ENCODE measurements at regions not wholly inside any gene's neighbourhood (a gene's known extent, or its start where the extent isn't known, plus 50 kb on each side); places are given as distances from the start of the nearest gene placed in this dataset.

DNA sequence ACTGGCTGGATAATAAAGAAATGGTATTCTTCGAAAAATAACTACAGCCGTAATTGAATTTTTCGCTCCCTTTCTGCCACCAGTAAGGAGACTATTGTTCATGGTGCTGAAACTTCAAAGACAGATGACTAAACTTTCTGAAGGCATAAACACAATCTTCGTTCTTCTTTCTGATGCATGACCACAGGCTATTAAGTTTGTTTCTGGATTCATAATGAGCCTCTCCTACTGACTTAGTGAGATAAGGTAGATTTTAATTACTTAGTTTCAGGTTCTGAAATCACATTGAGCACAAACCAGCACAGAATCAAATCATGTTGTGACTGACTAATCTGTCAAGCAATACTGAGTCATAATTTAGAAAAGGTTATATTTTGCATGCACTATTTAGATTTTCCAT, 441.8 kb upstream of the CCNG1 start:
- H3K9me3 ChIP-seq (ENCODE audit: control extremely low read depth in 1 of 3, control insufficient read depth in 2 of 3, insufficient read depth in 1 of 3, low read length in 2 of 3), result no peaks in the 10 kb centered on the region
- H3K4me3 Mint-ChIP-seq, result no peak overlapping the region
- no peak overlapping the region for H2AFZ ChIP-seq (ENCODE audit: insufficient read depth, low read depth, low read length, poor library complexity, severe bottlenecking)
- H3K9me3 Mint-ChIP-seq (ENCODE audit: insufficient read depth), result no peaks in the 10 kb centered on the region
- POLR2A ChIA-PET, result no interaction called here
- H3K4me1 ChIP-seq (ENCODE audit: control insufficient read depth in 2 of 2, insufficient read depth in 2 of 2, low read length in 2 of 2), result no peaks in the 10 kb centered on the region
- ATAC-seq (ENCODE audit: low read depth) (no peak), DNase-seq (no peak)
- no peaks in the 10 kb centered on the region for H3K27me3 Mint-ChIP-seq
- H3K79me2 ChIP-seq (ENCODE audit: control insufficient read depth, insufficient read depth, low read length), result no peaks in the 10 kb centered on the region
- no peaks in the 10 kb centered on the region for H3K4me1 Mint-ChIP-seq
- H3K4me2 ChIP-seq (replicated peaks; ENCODE audit: low read depth, low read length, poor library complexity, severe bottlenecking), result no peak overlapping the region
- intact Hi-C loops (cut with micrococcal nuclease), result no loop called here
- TF ChIP-seq, protein P1, sequence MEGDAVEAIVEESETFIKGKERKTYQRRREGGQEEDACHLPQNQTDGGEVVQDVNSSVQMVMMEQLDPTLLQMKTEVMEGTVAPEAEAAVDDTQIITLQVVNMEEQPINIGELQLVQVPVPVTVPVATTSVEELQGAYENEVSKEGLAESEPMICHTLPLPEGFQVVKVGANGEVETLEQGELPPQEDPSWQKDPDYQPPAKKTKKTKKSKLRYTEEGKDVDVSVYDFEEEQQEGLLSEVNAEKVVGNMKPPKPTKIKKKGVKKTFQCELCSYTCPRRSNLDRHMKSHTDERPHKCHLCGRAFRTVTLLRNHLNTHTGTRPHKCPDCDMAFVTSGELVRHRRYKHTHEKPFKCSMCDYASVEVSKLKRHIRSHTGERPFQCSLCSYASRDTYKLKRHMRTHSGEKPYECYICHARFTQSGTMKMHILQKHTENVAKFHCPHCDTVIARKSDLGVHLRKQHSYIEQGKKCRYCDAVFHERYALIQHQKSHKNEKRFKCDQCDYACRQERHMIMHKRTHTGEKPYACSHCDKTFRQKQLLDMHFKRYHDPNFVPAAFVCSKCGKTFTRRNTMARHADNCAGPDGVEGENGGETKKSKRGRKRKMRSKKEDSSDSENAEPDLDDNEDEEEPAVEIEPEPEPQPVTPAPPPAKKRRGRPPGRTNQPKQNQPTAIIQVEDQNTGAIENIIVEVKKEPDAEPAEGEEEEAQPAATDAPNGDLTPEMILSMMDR (IDR thresholded peaks at IDR 0.05), result no peak
- no peak for TF ChIP-seq EZH2 (IDR thresholded peaks at IDR 0.05; ENCODE audit: borderline replicate concordance, insufficient read depth, low read depth, low read length, poor library complexity, severe bottlenecking)
- no peaks in the 10 kb centered on the region for H3K27me3 ChIP-seq (replicated peaks in 1 of 4; ENCODE audit: control extremely low read depth in 1 of 4, control insufficient read depth in 3 of 4, insufficient read depth in 4 of 4, low read length in 3 of 4)
- no peaks in the 10 kb centered on the region for H4K20me1 ChIP-seq (ENCODE audit: control insufficient read depth, insufficient read depth, low read length, poor library complexity, severe bottlenecking)
- H3K9ac ChIP-seq (ENCODE audit: low read length), result no peak overlapping the region
- no peak overlapping the region for H3K27ac Mint-ChIP-seq
- WGBS (ENCODE audit: insufficient coverage), result no CpG with 5 or more reads among the region's 4 CpGs
- CTCF ChIA-PET, result no interaction called here
- no peak overlapping the region for H3K27ac ChIP-seq (ENCODE audit: low read length in 2 of 2)
- H3K4me3 ChIP-seq (ENCODE audit: control extremely low read depth in 1 of 5, extremely low read depth in 1 of 5, insufficient read depth in 1 of 5, low read depth in 2 of 5, low read length in 4 of 5), result no peak overlapping the region
- H3K36me3 ChIP-seq (replicated peaks in 1 of 2; ENCODE audit: control extremely low read depth in 1 of 2, control insufficient read depth in 1 of 2, extremely low read depth in 1 of 2, insufficient read depth in 2 of 2, low read length in 1 of 2), result no peaks in the 10 kb centered on the region

DNA sequence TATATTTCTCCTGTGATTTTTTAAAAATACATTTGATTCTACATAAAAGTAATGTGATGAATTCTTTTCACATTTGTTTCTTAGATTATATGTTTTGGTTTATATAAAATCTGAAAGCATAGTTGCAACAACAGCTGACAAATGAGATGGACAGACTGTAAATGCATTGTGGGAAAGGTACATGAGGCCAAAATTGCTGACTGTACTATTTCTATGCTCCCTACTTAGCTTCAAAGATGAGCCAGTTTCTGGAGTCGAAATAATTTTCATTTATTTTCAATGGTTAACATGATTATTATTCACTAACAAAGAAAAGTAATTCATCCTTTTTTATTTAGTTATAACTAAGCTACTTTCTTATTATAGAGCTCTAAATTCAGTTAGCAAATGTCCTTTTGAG, 441.3 kb upstream of the CCNG1 start:
- Histone ChIP-seq H3K9me3 (ENCODE audit: control extremely low read depth in 1 of 3, control insufficient read depth in 2 of 3, insufficient read depth in 1 of 3, low read length in 2 of 3) (no peaks in the 10 kb centered on the region), H3K36me3 (replicated peaks in 1 of 2; ENCODE audit: control extremely low read depth in 1 of 2, control insufficient read depth in 1 of 2, extremely low read depth in 1 of 2, insufficient read depth in 2 of 2, low read length in 1 of 2) (no peaks in the 10 kb centered on the region), H4K20me1 (ENCODE audit: control insufficient read depth, insufficient read depth, low read length, poor library complexity, severe bottlenecking) (no peaks in the 10 kb centered on the region), H3K9ac (ENCODE audit: low read length) (no peak overlapping the region), H3K79me2 (ENCODE audit: control insufficient read depth, insufficient read depth, low read length) (no peaks in the 10 kb centered on the region), H3K4me1 (ENCODE audit: control insufficient read depth in 2 of 2, insufficient read depth in 2 of 2, low read length in 2 of 2) (no peaks in the 10 kb centered on the region), H3K4me3 (ENCODE audit: control extremely low read depth in 1 of 5, extremely low read depth in 1 of 5, insufficient read depth in 1 of 5, low read depth in 2 of 5, low read length in 4 of 5) (no peak overlapping the region), H3K4me2 (replicated peaks; ENCODE audit: low read depth, low read length, poor library complexity, severe bottlenecking) (no peak overlapping the region), H3K27ac (ENCODE audit: low read length in 2 of 2) (no peak overlapping the region), H2AFZ (ENCODE audit: insufficient read depth, low read depth, low read length, poor library complexity, severe bottlenecking) (no peak overlapping the region), H3K27me3 (replicated peaks in 1 of 4; ENCODE audit: control extremely low read depth in 1 of 4, control insufficient read depth in 3 of 4, insufficient read depth in 4 of 4, low read length in 3 of 4) (no peaks in the 10 kb centered on the region)
- no peaks in the 10 kb centered on the region for H3K27me3 Mint-ChIP-seq
- intact Hi-C loops (cut with micrococcal nuclease), result no loop called here
- no peak overlapping the region for H3K27ac Mint-ChIP-seq
- H3K4me1 Mint-ChIP-seq, result no peaks in the 10 kb centered on the region
- ChIA-PET POLR2A (no interaction called here), CTCF (no interaction called here)
- no peak overlapping the region for H3K4me3 Mint-ChIP-seq
- no peak for DNase-seq
- ATAC-seq (ENCODE audit: low read depth), result no peak
- no peaks in the 10 kb centered on the region for H3K9me3 Mint-ChIP-seq (ENCODE audit: insufficient read depth)
- TF ChIP-seq, protein P1 (IDR thresholded peaks at IDR 0.05), result no peak
- TF ChIP-seq EZH2 (IDR thresholded peaks at IDR 0.05; ENCODE audit: borderline replicate concordance, insufficient read depth, low read depth, low read length, poor library complexity, severe bottlenecking), result no peak
- WGBS (ENCODE audit: insufficient coverage), result no CpG with 5 or more reads among the region's 1 CpG

Data from B cell (primary cell).